Prostate gland (tissue), 2 donors: ENCODE measurements at regions not wholly inside any gene's neighbourhood (a gene's known extent, or its start where the extent isn't known, plus 50 kb on each side); places are given as distances from the start of the nearest gene placed in this dataset.

Experiments
- CTCF ChIP-seq, 4 experiments: fragments of 200-600 bp in 2 of 4; fragments of 450-650 bp in 2 of 4; sonication (generic) in 2 of 4; IDR thresholded peaks; 1 replicate in 3 of 4; 2 replicates in 1 of 4; pipeline ENCODE4 v1.5.1; 2016 to 2019; ENCODE audit warnings: antibody characterized with exemption in 4 of 4, mild to moderate bottlenecking in 2 of 4, moderate library complexity in 2 of 4
- POLR2A ChIP-seq: fragments of 450-650 bp; IDR thresholded peaks from one replicate; pipeline ENCODE4 v1.6.1; 2016; ENCODE audit warnings: antibody characterized with exemption, mild to moderate bottlenecking
- POLR2AphosphoS5 ChIP-seq: sonication (generic); formaldehyde crosslinking; IDR thresholded peaks from one replicate; pipeline ENCODE4 v1.6.1; 2017; ENCODE audit warnings: antibody characterized with exemption

GRCh38 chr1:60880202-60880601 lies 202.2 kb upstream of the NFIA start:
- TF ChIP-seq CTCF (IDR thresholded peaks at IDR 0.05) (no peak), POLR2A (no peak), POLR2AphosphoS5 (no peak)
